ENCODE measurements at regions not wholly inside any gene's neighbourhood (a gene's known extent, or its start where the extent isn't known, plus 50 kb on each side); places are given as distances from the start of the nearest gene placed in this dataset.
"Not testable (repeated sequence)": the region's sequence is repeated elsewhere in the genome, so short reads cannot be mapped to it uniquely, and the experiment has no call there.

DNA sequence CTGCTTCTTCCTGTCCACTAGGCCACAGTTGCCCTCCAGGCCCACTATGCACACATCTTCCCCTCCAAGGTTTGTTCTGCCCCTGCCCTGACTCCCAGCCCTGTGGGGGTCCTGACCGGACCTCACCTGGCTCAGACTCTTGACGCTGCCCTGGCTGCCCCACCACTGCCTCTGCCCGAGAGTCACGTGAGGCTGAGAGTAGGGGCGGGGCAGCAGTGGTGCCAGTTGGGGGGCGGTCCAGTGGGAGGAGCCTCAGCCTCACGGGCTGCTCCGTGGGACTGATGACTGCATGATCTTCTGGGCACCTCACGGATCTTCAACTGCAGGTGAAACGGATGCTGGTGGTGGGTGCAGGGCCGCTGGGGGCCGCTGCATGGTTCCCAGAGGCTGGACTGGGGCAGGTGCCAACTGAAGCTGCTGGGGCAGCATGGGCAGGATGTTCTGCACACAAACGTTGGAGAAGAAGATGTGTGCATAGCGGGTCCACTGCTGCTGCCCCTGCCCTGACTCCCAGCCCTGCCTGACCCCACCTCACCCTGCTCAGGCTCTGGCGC is 77.6 kb downstream of the HHIPL2 start:
- TF ChIP-seq, protein P1, sequence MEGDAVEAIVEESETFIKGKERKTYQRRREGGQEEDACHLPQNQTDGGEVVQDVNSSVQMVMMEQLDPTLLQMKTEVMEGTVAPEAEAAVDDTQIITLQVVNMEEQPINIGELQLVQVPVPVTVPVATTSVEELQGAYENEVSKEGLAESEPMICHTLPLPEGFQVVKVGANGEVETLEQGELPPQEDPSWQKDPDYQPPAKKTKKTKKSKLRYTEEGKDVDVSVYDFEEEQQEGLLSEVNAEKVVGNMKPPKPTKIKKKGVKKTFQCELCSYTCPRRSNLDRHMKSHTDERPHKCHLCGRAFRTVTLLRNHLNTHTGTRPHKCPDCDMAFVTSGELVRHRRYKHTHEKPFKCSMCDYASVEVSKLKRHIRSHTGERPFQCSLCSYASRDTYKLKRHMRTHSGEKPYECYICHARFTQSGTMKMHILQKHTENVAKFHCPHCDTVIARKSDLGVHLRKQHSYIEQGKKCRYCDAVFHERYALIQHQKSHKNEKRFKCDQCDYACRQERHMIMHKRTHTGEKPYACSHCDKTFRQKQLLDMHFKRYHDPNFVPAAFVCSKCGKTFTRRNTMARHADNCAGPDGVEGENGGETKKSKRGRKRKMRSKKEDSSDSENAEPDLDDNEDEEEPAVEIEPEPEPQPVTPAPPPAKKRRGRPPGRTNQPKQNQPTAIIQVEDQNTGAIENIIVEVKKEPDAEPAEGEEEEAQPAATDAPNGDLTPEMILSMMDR (IDR thresholded peaks at IDR 0.05) = not testable (repeated sequence)
- TF ChIP-seq MAX (IDR thresholded peaks at IDR 0.05; ENCODE audit: low read depth); JUND (IDR thresholded peaks at IDR 0.05); EZH2phosphoT487 (IDR thresholded peaks at IDR 0.05; ENCODE audit: borderline replicate concordance, low read depth); TEAD4 (IDR thresholded peaks at IDR 0.05; ENCODE audit: borderline replicate concordance, insufficient read depth); REST (IDR thresholded peaks at IDR 0.05; ENCODE audit: low read depth, low read length); PBX3 (IDR thresholded peaks at IDR 0.05); RAD21 (IDR thresholded peaks at IDR 0.05; ENCODE audit: low read length); IRF3 (IDR thresholded peaks at IDR 0.05; ENCODE audit: low read depth, low read length); SIN3A (IDR thresholded peaks at IDR 0.05; ENCODE audit: borderline replicate concordance, low read depth, low read length): not testable (repeated sequence)
